Gastrocnemius medialis (tissue), 4 donors: ENCODE measurements at regions not wholly inside any gene's neighbourhood (a gene's known extent, or its start where the extent isn't known, plus 50 kb on each side); places are given as distances from the start of the nearest gene placed in this dataset.

Experiments
- POLR2A ChIP-seq, 2 donors: fragments of 450-650 bp; IDR thresholded peaks; one replicate each; pipeline ENCODE4 v1.6.1; 2017; ENCODE audit warnings: antibody characterized with exemption in 2 of 2, mild to moderate bottlenecking in 2 of 2, moderate library complexity in 2 of 2
- TF ChIP-seq, protein P1 (sequence below), 5 experiments: fragments of 450-650 bp in 3 of 5; fragments of 200-600 bp in 2 of 5; sonication (generic) in 2 of 5; IDR thresholded peaks in 4 of 5; conservative IDR thresholded peaks in 1 of 5; 1 replicate in 4 of 5; 2 replicates in 1 of 5; pipeline ENCODE4 v1.5.1; 2016 to 2019; ENCODE audit warnings: antibody characterized with exemption in 5 of 5, mild to moderate bottlenecking in 3 of 5, moderate library complexity in 3 of 5

DNA sequence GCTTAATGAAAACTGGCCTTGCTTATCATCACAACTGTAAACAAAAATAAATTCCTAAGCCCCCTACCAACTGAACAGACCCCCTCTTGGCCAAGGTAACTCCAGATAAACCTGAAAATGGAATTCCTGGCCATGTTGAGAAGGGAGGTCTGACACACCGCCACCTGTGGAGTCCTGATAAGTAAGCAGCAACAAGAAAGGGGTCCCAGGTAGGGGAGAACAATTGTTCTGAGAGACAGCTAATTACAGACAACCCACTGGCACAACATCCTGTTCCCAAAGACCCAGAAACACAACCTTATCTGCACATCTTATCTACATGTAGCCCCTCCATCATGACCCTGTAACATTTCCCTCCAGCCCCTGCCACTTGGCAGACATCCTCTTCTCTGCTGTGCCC is 91.2 kb upstream of the TNR start:
- TF ChIP-seq, protein P1, sequence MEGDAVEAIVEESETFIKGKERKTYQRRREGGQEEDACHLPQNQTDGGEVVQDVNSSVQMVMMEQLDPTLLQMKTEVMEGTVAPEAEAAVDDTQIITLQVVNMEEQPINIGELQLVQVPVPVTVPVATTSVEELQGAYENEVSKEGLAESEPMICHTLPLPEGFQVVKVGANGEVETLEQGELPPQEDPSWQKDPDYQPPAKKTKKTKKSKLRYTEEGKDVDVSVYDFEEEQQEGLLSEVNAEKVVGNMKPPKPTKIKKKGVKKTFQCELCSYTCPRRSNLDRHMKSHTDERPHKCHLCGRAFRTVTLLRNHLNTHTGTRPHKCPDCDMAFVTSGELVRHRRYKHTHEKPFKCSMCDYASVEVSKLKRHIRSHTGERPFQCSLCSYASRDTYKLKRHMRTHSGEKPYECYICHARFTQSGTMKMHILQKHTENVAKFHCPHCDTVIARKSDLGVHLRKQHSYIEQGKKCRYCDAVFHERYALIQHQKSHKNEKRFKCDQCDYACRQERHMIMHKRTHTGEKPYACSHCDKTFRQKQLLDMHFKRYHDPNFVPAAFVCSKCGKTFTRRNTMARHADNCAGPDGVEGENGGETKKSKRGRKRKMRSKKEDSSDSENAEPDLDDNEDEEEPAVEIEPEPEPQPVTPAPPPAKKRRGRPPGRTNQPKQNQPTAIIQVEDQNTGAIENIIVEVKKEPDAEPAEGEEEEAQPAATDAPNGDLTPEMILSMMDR (IDR thresholded peaks at IDR 0.05 in 4 of 5, conservative IDR thresholded peaks at IDR 0.05 in 1 of 5): no peak
- TF ChIP-seq POLR2A (IDR thresholded peaks at IDR 0.05): no peak
